ENCODE measurements at regions not wholly inside any gene's neighbourhood (a gene's known extent, or its start where the extent isn't known, plus 50 kb on each side); places are given as distances from the start of the nearest gene placed in this dataset.

DNA sequence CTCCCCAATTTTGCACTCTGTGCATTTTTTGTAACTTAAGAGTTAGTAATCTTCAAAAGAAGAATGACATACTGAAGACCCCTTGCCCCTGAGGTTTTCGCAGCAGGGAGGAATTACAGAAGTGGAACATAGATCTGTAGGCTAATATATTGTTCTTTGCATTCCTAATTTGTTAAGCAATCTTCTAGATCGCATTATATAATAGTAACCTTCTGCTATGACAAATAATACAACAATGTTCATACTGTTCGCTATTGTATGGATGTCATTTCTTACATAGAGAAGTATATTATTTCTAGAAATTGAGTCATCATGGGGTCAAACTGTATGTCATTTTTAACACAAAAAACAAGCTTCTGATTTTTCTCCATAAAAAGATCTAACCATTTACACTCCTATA, 95.8 kb upstream of the TGFBR2 start:
- H3K9me3 Mint-ChIP-seq = no peaks in the 10 kb centered on the region; the same call in 1 of the 2 replicates
- no peaks in the 10 kb centered on the region for H3K27me3 Mint-ChIP-seq (ENCODE audit: low read depth)
- POLR2A ChIA-PET = no interaction called here
- CTCF ChIA-PET = no interaction called here
- TF ChIP-seq, protein P1, sequence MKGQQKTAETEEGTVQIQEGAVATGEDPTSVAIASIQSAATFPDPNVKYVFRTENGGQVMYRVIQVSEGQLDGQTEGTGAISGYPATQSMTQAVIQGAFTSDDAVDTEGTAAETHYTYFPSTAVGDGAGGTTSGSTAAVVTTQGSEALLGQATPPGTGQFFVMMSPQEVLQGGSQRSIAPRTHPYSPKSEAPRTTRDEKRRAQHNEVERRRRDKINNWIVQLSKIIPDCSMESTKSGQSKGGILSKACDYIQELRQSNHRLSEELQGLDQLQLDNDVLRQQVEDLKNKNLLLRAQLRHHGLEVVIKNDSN (CRISPR knock-in tag; IDR thresholded peaks at IDR 0.05) = no peak
- TF ChIP-seq OVOL2 (CRISPR knock-in tag; IDR thresholded peaks at IDR 0.05; ENCODE audit: borderline replicate concordance) = no peak
- TF ChIP-seq, protein P2, sequence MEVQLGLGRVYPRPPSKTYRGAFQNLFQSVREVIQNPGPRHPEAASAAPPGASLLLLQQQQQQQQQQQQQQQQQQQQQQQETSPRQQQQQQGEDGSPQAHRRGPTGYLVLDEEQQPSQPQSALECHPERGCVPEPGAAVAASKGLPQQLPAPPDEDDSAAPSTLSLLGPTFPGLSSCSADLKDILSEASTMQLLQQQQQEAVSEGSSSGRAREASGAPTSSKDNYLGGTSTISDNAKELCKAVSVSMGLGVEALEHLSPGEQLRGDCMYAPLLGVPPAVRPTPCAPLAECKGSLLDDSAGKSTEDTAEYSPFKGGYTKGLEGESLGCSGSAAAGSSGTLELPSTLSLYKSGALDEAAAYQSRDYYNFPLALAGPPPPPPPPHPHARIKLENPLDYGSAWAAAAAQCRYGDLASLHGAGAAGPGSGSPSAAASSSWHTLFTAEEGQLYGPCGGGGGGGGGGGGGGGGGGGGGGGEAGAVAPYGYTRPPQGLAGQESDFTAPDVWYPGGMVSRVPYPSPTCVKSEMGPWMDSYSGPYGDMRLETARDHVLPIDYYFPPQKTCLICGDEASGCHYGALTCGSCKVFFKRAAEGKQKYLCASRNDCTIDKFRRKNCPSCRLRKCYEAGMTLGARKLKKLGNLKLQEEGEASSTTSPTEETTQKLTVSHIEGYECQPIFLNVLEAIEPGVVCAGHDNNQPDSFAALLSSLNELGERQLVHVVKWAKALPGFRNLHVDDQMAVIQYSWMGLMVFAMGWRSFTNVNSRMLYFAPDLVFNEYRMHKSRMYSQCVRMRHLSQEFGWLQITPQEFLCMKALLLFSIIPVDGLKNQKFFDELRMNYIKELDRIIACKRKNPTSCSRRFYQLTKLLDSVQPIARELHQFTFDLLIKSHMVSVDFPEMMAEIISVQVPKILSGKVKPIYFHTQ (CRISPR knock-in tag; IDR thresholded peaks at IDR 0.05) = no peak
- H3K36me3 Mint-ChIP-seq = no peaks in the 10 kb centered on the region
- DNase-seq (ENCODE audit: low spot score) (no peak), ATAC-seq (no peak)
- no peak overlapping the region for H3K27ac Mint-ChIP-seq
- peaks cover 17% of the 10 kb centered on the region for H3K4me1 Mint-ChIP-seq
- no peak overlapping the region for H3K4me3 Mint-ChIP-seq

DNA sequence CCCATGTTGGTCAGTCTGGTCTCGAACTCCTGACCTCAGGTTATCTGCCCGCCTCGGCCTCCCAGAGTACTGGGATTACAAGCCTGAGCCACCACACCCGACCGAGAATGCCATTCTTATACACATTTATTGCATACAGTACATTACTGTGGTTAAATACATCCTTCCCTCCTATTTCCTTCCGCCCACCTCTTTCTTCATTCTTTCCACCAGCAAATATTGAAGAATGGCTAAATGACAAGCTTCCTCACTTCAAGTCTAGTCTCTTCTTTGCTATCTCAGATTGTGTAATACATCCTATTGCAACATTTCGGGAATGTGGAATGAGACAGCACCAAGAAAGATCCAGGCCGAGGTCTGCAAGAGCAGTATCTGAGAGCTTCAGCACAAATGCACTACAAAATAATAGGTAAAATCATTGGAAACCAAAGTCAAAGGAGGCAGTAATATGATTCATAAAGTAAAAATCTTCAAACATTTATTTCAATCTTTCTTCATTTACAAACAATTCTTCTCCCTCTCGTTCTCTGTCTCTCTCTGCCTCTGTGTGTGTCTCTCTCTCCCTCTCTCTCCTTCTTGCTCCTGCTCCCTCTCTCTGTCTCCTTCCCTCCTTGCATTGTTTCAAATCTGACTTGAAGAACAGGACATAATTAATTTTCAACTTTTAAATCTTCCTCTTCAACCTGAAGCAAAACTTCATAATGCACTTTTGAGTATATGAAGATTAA, 94.7 kb upstream of the TGFBR2 start:
- H3K36me3 Mint-ChIP-seq = no peaks in the 10 kb centered on the region
- POLR2A ChIA-PET = no interaction called here
- H3K27me3 Mint-ChIP-seq (ENCODE audit: low read depth) = no peaks in the 10 kb centered on the region
- H3K9me3 Mint-ChIP-seq = no peaks in the 10 kb centered on the region; the same call in 1 of the 2 replicates
- DNase-seq (ENCODE audit: low spot score) (no peak), ATAC-seq (no peak)
- CTCF ChIA-PET = no interaction called here
- H3K4me1 Mint-ChIP-seq = peaks cover 7% of the 10 kb centered on the region
- H3K4me3 Mint-ChIP-seq = no peak overlapping the region
- no peak overlapping the region for H3K27ac Mint-ChIP-seq
- TF ChIP-seq RORB (CRISPR knock-in tag; IDR thresholded peaks at IDR 0.05) (no peak), GABPB1 (CRISPR knock-in tag; IDR thresholded peaks at IDR 0.05) (peak; percentile 79)

DNA sequence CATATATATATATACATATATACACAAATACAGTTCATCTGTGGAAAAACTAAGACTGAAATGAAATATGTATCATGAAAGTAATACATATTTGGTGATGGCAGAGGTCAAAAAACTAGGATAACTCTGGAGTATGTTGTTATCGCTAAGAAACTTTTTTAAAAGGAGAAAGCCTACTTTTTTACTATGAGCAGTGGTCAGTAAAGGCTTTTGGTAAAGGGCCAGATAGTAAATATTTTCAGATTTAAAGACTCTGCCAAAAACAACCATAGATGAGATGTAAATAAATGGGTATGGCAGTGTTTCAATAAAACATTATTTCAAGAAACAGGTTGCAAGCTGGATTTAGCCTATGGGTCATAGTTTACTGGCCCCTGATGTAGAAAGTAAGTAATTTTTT, 93.8 kb upstream of the TGFBR2 start:
- no peak overlapping the region for H3K27ac Mint-ChIP-seq
- ATAC-seq (no peak), DNase-seq (ENCODE audit: low spot score) (no peak)
- no peaks in the 10 kb centered on the region for H3K27me3 Mint-ChIP-seq (ENCODE audit: low read depth)
- no peak overlapping the region for H3K4me3 Mint-ChIP-seq
- peaks cover 7% of the 10 kb centered on the region for H3K4me1 Mint-ChIP-seq
- no peaks in the 10 kb centered on the region; the same call in none of the 2 replicates for H3K9me3 Mint-ChIP-seq
- CTCF ChIA-PET = no interaction called here
- POLR2A ChIA-PET = no interaction called here
- H3K36me3 Mint-ChIP-seq = no peaks in the 10 kb centered on the region
- TF ChIP-seq RELA (CRISPR knock-in tag; IDR thresholded peaks at IDR 0.05; ENCODE audit: borderline replicate concordance) (no peak), ELF4 (CRISPR knock-in tag; IDR thresholded peaks at IDR 0.05; ENCODE audit: low read depth) (no peak), ZNF138 (CRISPR knock-in tag; conservative IDR thresholded peaks at IDR 0.05) (no peak)
- TF ChIP-seq, protein P3, sequence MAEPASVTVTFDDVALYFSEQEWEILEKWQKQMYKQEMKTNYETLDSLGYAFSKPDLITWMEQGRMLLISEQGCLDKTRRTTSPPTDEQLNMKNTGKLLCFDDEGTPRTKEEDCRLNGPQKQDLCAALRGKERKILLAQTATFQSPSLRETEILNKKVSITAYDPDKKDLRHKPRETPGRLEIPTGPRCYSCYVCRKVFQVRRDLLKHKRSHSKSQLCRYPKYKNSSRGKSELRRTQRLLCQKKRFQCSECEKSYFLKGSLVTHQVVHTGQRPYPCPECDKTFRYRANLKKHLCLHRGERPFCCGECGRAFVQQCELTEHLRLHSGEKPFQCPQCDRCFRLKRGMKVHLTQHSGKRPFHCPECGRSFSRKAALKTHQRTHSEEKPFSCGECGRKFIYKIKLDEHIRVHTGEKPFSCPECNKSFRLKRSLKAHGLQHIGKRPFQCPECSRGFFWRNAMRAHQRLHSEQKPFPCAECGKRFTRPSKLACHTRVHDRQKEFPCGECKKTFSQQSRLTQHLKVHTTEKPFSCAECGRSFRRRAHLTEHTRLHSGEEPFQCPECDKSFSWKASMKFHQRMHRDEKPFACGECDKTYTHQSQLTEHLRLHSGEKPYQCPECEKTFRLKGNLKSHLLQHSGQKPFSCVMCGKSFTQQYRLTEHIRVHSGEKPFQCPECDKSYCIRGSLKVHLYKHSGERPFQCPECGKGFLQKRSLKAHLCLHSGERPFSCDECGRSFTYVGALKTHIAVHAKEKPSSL (CRISPR knock-in tag; conservative IDR thresholded peaks at IDR 0.05) = no peak
- TF ChIP-seq, protein P4, sequence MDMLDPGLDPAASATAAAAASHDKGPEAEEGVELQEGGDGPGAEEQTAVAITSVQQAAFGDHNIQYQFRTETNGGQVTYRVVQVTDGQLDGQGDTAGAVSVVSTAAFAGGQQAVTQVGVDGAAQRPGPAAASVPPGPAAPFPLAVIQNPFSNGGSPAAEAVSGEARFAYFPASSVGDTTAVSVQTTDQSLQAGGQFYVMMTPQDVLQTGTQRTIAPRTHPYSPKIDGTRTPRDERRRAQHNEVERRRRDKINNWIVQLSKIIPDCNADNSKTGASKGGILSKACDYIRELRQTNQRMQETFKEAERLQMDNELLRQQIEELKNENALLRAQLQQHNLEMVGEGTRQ (CRISPR knock-in tag; IDR thresholded peaks at IDR 0.05) = no peak

DNA sequence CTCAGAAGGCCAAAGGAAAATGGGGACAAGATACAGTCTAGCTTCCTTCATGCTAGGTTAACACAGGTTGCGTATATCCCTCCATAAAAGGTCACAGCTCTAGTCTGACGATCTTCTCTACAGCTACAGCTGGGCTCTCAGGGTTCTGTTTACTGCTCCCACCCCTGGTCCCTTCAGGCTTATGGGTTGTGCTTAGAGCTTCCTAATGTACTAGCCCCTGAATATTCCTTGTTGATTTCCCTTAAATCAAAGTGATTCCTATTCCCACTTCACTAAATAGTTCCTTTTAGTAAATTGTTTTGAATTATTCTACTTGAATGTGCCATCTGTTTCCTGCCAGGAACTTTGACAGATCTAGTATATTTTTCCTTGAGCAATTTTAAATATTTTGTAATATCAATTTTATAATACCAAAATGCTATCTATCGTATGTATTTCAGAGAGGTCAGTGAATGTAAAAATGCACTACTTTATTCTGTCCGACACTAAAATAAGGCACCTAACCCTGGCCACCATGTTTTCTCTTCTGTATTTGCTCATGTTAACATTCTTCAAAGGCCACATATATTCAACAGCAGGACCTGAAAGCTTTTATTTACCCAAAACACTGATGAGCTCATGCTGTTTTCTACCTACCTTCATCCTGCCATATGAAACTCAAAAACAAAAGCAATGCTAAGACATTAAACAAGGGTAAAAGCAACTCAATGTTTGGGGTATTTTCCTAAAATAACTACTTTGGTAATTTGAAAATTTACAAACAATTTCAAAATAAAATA, 92.8 kb upstream of the TGFBR2 start:
- Mint-ChIP-seq H3K9me3 (no peaks in the 10 kb centered on the region; the same call in none of the 2 replicates), H3K27me3 (ENCODE audit: low read depth) (no peaks in the 10 kb centered on the region), H3K27ac (no peak overlapping the region)
- no peak for TF ChIP-seq CBFB (CRISPR knock-in tag; IDR thresholded peaks at IDR 0.05; ENCODE audit: low read depth)
- TF ChIP-seq, protein P5, sequence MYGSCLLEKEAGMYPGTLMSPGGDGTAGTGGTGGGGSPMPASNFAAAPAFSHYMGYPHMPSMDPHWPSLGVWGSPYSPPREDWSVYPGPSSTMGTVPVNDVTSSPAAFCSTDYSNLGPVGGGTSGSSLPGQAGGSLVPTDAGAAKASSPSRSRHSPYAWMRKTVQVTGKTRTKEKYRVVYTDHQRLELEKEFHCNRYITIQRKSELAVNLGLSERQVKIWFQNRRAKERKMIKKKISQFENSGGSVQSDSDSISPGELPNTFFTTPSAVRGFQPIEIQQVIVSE (CRISPR knock-in tag; IDR thresholded peaks at IDR 0.05; ENCODE audit: borderline replicate concordance) = no peak
- TF ChIP-seq, protein P4 (CRISPR knock-in tag; IDR thresholded peaks at IDR 0.05) = no peak
- TF ChIP-seq, protein P6, sequence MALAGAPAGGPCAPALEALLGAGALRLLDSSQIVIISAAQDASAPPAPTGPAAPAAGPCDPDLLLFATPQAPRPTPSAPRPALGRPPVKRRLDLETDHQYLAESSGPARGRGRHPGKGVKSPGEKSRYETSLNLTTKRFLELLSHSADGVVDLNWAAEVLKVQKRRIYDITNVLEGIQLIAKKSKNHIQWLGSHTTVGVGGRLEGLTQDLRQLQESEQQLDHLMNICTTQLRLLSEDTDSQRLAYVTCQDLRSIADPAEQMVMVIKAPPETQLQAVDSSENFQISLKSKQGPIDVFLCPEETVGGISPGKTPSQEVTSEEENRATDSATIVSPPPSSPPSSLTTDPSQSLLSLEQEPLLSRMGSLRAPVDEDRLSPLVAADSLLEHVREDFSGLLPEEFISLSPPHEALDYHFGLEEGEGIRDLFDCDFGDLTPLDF (CRISPR knock-in tag; IDR thresholded peaks at IDR 0.05) = no peak
- no peak for TF ChIP-seq FOXK1 (CRISPR knock-in tag; IDR thresholded peaks at IDR 0.05)
- TF ChIP-seq ZNF138 (CRISPR knock-in tag; conservative IDR thresholded peaks at IDR 0.05) = no peak
- no peak for TF ChIP-seq SP1 (CRISPR knock-in tag; conservative IDR thresholded peaks at IDR 0.05)
- TF ChIP-seq CREB1 (CRISPR knock-in tag; IDR thresholded peaks at IDR 0.05) = no peak
- TF ChIP-seq GTF2I (CRISPR knock-in tag; conservative IDR thresholded peaks at IDR 0.05) = no peak
- no peak for TF ChIP-seq TP53 (CRISPR knock-in tag; IDR thresholded peaks at IDR 0.05)

More for the DNA sequence above, 92.8 kb upstream of the TGFBR2 start:
- CTCF ChIA-PET = no interaction called here
- Mint-ChIP-seq H3K36me3 (no peaks in the 10 kb centered on the region), H3K4me1 (peaks cover 7% of the 10 kb centered on the region), H3K4me3 (no peak overlapping the region)
- ATAC-seq (no peak), DNase-seq (ENCODE audit: low spot score) (no peak)
- POLR2A ChIA-PET = no interaction called here
